GM18511 (cell line): ENCODE measurements at regions not wholly inside any gene's neighbourhood (a gene's known extent, or its start where the extent isn't known, plus 50 kb on each side); places are given as distances from the start of the nearest gene placed in this dataset.
"Not testable (repeated sequence)": the region's sequence is repeated elsewhere in the genome, so short reads cannot be mapped to it uniquely, and the experiment has no call there.

Source experiments
- ATAC-seq: cut with Tn5 transposase; IDR thresholded peaks from one replicate; pipeline ENCODE4 v1.9.1; 2021; ENCODE audit warnings: mild to moderate bottlenecking, moderate library complexity; ENCODE audit not compliant: unreplicated experiment

GRCh38 chr7:93830141-93830925, 60.2 kb downstream of the TFPI2 start:
- ATAC-seq: no peak

- peak; percentile 75 for ATAC-seq
Measured at GRCh38 chr7:93828260-93828659, 62.3 kb downstream of the TFPI2 start.

GRCh38 chr7:93823621-93824020, 66.9 kb downstream of the TFPI2 start:
- no peak for ATAC-seq

GRCh38 chr7:93821463-93821862, 69.1 kb downstream of the TFPI2 start:
- no peak for ATAC-seq

GRCh38 chr7:93819699-93820098, 70.9 kb downstream of the TFPI2 start:
- ATAC-seq: no peak

GRCh38 chr7:93817526-93817925, 73.0 kb downstream of the TFPI2 start:
- no peak for ATAC-seq

- no peak for ATAC-seq
Measured at GRCh38 chr7:93817004-93817403, 73.5 kb downstream of the TFPI2 start.

GRCh38 chr7:93813514-93813913, 77.0 kb downstream of the TFPI2 start:
- no peak for ATAC-seq

GRCh38 chr7:93812061-93812460, 78.5 kb downstream of the TFPI2 start:
- no peak for ATAC-seq

GRCh38 chr7:93811198-93811597, 79.4 kb downstream of the TFPI2 start:
- ATAC-seq: no peak

GRCh38 chr7:93810561-93810960, 80.0 kb downstream of the TFPI2 start:
- ATAC-seq: no peak

- ATAC-seq: no peak
Measured at GRCh38 chr7:93804726-93805125, 85.8 kb downstream of the TFPI2 start.

GRCh38 chr7:93799750-93800357, 90.7 kb downstream of the TFPI2 start:
- no peak for ATAC-seq

- not testable (repeated sequence) for ATAC-seq
Measured at GRCh38 chr7:93793084-93793697, 97.4 kb downstream of the TFPI2 start.

- ATAC-seq: no peak
Measured at GRCh38 chr7:93779115-93779514, 111.4 kb downstream of the TFPI2 start.

GRCh38 chr7:93778384-93778783, 112.2 kb downstream of the TFPI2 start:
- no peak for ATAC-seq

- no peak for ATAC-seq
Measured at GRCh38 chr7:93773446-93773845, 117.1 kb downstream of the TFPI2 start.

- no peak for ATAC-seq
Measured at GRCh38 chr7:93765475-93765874, 125.1 kb downstream of the TFPI2 start.

- ATAC-seq: no peak
Measured at GRCh38 chr7:93758631-93759030, 131.9 kb downstream of the TFPI2 start.

GRCh38 chr7:93757426-93757825, 133.1 kb downstream of the TFPI2 start:
- no peak for ATAC-seq

GRCh38 chr7:93756890-93757289, 133.7 kb downstream of the TFPI2 start:
- ATAC-seq: no peak

GRCh38 chr7:93751421-93751820, 139.1 kb downstream of the TFPI2 start:
- no peak for ATAC-seq
